Right lobe of liver (tissue), 6 donors: ENCODE measurements at regions not wholly inside any gene's neighbourhood (a gene's known extent, or its start where the extent isn't known, plus 50 kb on each side); places are given as distances from the start of the nearest gene placed in this dataset.

ENCODE experiments used
- ATAC-seq, 4 donors: fragments of 200-7000 bp; cut with Tn5 transposase; one replicate each; pipeline ENCODE4 v1.9.1; 2020; ENCODE audit warnings: mild to moderate bottlenecking in 4 of 4, moderate library complexity in 4 of 4
- DNase-seq, 3 donors: peaks; one replicate each; pipeline ENCODE4 v3.0.0-alpha.2; 2020
- H3K27ac ChIP-seq, 3 donors: fragments of 200-600 bp; one replicate each; pipeline ENCODE4 v1.8.0; 2022
- H3K27me3 ChIP-seq, 2 donors: fragments of 200-600 bp; one replicate each; pipeline ENCODE4 v1.8.0; 2022
- H3K36me3 ChIP-seq, 4 donors: fragments of 200-600 bp; sonication (generic) in 1 of 4; one replicate each; pipeline versions ENCODE4 v1.5.1 to v1.8.0; 2017 to 2022; ENCODE audit warnings: control low read depth in 1 of 4
- H3K4me1 ChIP-seq, 4 donors: fragments of 200-600 bp; sonication (generic) in 1 of 4; one replicate each; pipeline versions ENCODE4 v1.5.1 to v1.8.0; 2017 to 2022; ENCODE audit warnings: control low read depth in 1 of 4
- H3K4me3 ChIP-seq, 3 donors: fragments of 200-600 bp; one replicate each; pipeline ENCODE4 v1.8.0; 2022
- H3K9me3 ChIP-seq, 4 donors: fragments of 200-600 bp; sonication (generic) in 1 of 4; one replicate each; pipeline versions ENCODE4 v1.5.1 to v1.8.0; 2017 to 2022; ENCODE audit warnings: control low read depth in 1 of 4
- CTCF ChIP-seq, 4 donors: fragments of 200-600 bp in 3 of 4; fragments of 450-650 bp in 1 of 4; IDR thresholded peaks; one replicate each; pipeline versions ENCODE4 v1.5.1 to v1.8.0; 2016 to 2022; ENCODE audit warnings: antibody characterized with exemption in 4 of 4, mild to moderate bottlenecking in 2 of 4
- POLR2A ChIP-seq: fragments of 450-650 bp; IDR thresholded peaks from one replicate; pipeline ENCODE4 v1.6.1; 2017; ENCODE audit warnings: antibody characterized with exemption, mild to moderate bottlenecking
- WGBS: methylation state at CpG from one replicate; pipeline ENCODE4 v1.1.6; 2018; ENCODE audit warnings: low coverage, low lambda C conversion rate; ENCODE audit not compliant: insufficient coverage; ENCODE audit errors: missing lambda C conversion rate; 5-methylcytosine and 5-hydroxymethylcytosine counted together
- intact Hi-C, 2 donors: fragments of 100-400 bp; cut with DNase I; formaldehyde crosslinking; loops; one replicate each; pipeline versions ENCODE4 v1.11.2 to v1.14.1; 2022
- donor health status: DM: no; HTN: yes; CAD: no.
- donor health status: DM: no; HTN: no; CAD: no.
- donor health status: DM: no; HTN: no; CAD: no.
- donor health status: DM: no; HTN: yes; CAD: no.
- donor health status: DM: no; HTN: yes; CAD: no.

- Histone ChIP-seq H3K4me3 (no peak overlapping the region), H3K27ac (no peak overlapping the region), H3K4me1 (peaks cover 0 to 3% (median 0%) of the 10 kb centered on the region in 4 donors), H3K9me3 (no peaks in the 10 kb centered on the region), H3K27me3 (no peaks in the 10 kb centered on the region), H3K36me3 (no peaks in the 10 kb centered on the region)
- 67% methylated on average over 3 of the region's 5 CpGs for WGBS
- intact Hi-C loops: no loop called here
- DNase-seq (no peak), ATAC-seq (no peak)
- TF ChIP-seq POLR2A (no peak), CTCF (IDR thresholded peaks at IDR 0.05) (no peak)
Measured at GRCh38 chr11:130647371-130647770, 198.9 kb downstream of the ADAMTS15 start.

- 64% methylated on average over 1 of the region's 3 CpGs for WGBS
- DNase-seq (no peak), ATAC-seq (no peak)
- intact Hi-C loops: no loop called here
- Histone ChIP-seq H3K36me3 (no peaks in the 10 kb centered on the region), H3K27ac (no peak overlapping the region), H3K9me3 (no peaks in the 10 kb centered on the region), H3K4me1 (peaks cover 0 to 21% (median 8%) of the 10 kb centered on the region in 4 donors), H3K4me3 (no peak overlapping the region), H3K27me3 (no peaks in the 10 kb centered on the region)
- TF ChIP-seq POLR2A: no peak
Measured at GRCh38 chr11:130649801-130650200, 201.4 kb downstream of the ADAMTS15 start.

- Histone ChIP-seq H3K9me3 (no peaks in the 10 kb centered on the region), H3K4me1 (peaks cover 0 to 21% (median 8%) of the 10 kb centered on the region in 4 donors), H3K27ac (no peak overlapping the region), H3K4me3 (no peak overlapping the region), H3K27me3 (no peaks in the 10 kb centered on the region), H3K36me3 (no peaks in the 10 kb centered on the region)
- intact Hi-C loops: no loop called here
- TF ChIP-seq CTCF (IDR thresholded peaks at IDR 0.05) (no peak), POLR2A (no peak)
- ATAC-seq (peak in 1 of 4 donors; percentile 7), DNase-seq (no peak)
- WGBS: 87% methylated on average over 2 of the region's 8 CpGs
Measured at GRCh38 chr11:130650456-130651030, 202.1 kb downstream of the ADAMTS15 start.

- intact Hi-C loops: no loop called here
- H3K27me3 ChIP-seq: no peaks in the 10 kb centered on the region
- no peaks in the 10 kb centered on the region for H3K9me3 ChIP-seq
- peaks cover 0 to 21% (median 8%) of the 10 kb centered on the region in 4 donors for H3K4me1 ChIP-seq
- H3K36me3 ChIP-seq: no peaks in the 10 kb centered on the region
- DNase-seq: no peak
- no peak for TF ChIP-seq CTCF (IDR thresholded peaks at IDR 0.05)
- no peak for TF ChIP-seq POLR2A
- H3K4me3 ChIP-seq: no peak overlapping the region
- ATAC-seq: no peak
- 80% methylated on average over 5 of the region's 9 CpGs for WGBS
- H3K27ac ChIP-seq: no peak overlapping the region
Measured at GRCh38 chr11:130651066-130651855, 202.8 kb downstream of the ADAMTS15 start.

GRCh38 chr11:130652671-130653335, 204.4 kb downstream of the ADAMTS15 start:
- DNase-seq (peak in 2 of 3 donors; percentile 47 to 82), ATAC-seq (peak; percentile 35 to 74 (median 61))
- no peak for TF ChIP-seq POLR2A
- no peak for TF ChIP-seq CTCF (IDR thresholded peaks at IDR 0.05)

More at GRCh38 chr11:130652671-130653335, 204.4 kb downstream of the ADAMTS15 start:
- Histone ChIP-seq H3K36me3 (no peaks in the 10 kb centered on the region), H3K27me3 (no peaks in the 10 kb centered on the region), H3K27ac (peak overlapping the region; percentile 18 to 77 (median 28)), H3K9me3 (no peaks in the 10 kb centered on the region), H3K4me3 (no peak overlapping the region), H3K4me1 (peaks cover 0 to 17% (median 8%) of the 10 kb centered on the region in 4 donors)
- intact Hi-C loops: no loop called here
- 71% methylated on average over 3 of the region's 3 CpGs for WGBS
